Activated CD4-positive, CD25-positive, alpha-beta regulatory T cell treated with anti-CD3 and anti-CD28 coated beads, Interleukin-2, amount 50 U/mL, for 72 hours (primary cell): ENCODE measurements at regions not wholly inside any gene's neighbourhood (a gene's known extent, or its start where the extent isn't known, plus 50 kb on each side); places are given as distances from the start of the nearest gene placed in this dataset.

Source experiments
- DNase-seq: peaks from one replicate; pipeline ENCODE4 v3.0.0; 2021

DNA sequence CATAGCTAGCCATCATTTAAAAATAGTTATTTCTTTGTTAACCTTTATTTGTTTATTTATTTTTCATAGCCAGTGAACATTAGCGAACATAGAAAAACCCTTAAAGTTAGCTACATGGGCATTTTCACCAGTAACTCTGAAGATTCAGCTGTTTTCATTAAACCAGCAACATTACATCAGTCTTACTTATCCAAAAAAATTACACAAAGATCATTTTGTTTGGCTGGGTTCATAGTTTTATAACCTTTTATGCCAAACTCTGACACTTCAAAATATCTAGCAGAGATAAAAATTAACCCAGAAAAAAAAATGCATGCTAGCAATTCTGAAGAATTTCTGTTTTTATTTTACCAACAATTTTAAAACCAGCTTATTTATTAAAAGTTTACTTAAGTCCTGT, 784.1 kb downstream of the PCDH18 start:
- no peak for DNase-seq

DNA sequence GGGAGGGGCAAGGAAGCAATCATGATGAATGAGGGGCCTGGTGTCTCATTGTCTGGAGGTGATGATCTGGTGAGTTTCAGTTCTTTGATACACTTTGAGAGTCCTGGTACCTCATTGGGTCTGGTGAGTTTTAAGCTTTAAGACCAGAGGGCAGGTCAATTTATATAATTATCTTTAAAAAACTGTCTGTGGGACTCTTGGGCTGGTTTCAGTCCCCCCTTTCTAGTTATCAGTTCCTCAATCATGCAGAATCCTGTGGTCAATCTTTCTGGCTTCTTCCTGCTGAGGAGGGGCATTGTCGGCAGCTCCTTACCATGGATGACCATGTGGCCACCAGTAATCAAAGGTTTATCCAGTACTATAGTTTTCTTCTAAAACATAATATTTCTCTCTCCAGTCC, 789.1 kb downstream of the PCDH18 start:
- no peak for DNase-seq

DNA sequence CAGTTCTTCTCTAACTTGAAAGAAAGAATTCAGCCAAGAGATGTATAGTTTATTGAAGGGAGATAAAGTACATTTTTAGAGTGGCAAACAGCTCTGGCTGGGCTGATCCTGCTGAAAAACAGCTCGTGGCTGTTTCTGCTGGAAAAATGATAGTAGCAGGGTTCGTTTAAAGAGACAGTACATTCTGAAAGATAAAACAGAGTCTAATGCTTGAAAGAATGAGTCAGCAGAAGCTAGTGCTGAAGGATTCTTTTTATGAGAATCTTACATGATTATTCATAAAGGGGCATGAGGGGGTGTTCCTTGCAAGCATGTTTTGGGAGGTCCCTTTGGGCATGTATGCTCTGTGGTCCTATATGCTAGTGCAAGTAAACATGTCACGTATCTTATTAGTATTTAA, 790.0 kb downstream of the PCDH18 start:
- DNase-seq: no peak

GRCh38 chr4:136741468-136741867, 790.8 kb downstream of the PCDH18 start:
- no peak for DNase-seq

DNA sequence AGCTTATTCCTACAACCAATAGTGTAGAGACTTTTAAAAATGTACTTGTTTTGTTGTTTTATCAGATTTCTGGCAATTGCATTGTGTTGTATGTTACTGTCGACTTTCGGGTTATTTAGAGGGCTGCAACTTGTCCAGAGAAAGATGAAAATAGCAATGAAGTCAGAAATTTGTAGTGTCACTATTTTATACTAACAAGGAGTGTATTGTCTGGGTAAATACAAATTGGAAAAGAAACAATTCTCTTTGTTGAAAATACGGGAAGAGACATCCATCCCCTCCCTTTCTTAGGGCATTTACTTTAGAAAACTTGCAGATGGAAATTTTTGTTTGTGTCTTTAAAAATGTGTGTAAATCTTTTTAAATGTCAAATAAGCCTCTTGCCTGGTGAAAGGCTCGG, 792.0 kb downstream of the PCDH18 start:
- DNase-seq: no peak

DNA sequence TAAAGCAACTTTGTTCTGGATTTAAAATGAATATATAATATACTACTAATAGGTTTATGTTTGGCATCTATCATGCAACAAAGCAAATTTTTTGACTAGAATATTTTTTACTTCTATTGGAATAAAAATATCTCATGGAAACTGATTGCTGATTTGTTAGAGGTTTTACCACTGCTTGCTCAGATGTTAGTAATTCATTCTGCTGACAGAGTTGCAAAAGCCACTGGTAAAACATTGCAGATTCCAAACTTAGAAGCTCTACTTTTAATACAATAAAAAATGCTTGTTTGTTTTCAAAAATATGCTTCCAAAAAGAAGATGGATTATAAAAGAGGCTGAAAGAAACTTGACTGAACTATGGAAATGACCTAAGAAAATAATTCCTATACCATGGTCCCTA, 795.2 kb downstream of the PCDH18 start:
- DNase-seq: no peak

DNA sequence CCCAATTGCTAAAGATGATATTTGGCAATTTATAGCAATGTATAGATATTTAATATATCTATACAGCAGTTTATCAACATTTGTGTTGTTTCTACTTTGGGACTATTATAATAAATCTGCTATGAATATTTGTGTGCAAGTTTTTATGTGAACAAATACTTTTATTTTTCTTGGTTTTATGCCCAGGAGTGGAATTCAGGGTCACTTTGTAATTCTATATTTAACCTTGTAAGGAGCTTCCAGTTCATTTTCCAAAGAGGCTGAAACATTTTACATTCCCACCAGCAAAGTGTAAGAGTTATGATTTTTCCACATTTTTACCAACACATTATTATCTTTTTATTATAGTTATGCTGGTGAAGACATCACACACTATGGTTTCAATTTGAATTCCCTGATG, 801.3 kb downstream of the PCDH18 start:
- no peak for DNase-seq

GRCh38 chr4:136725286-136726081, 806.8 kb downstream of the PCDH18 start:
- DNase-seq: no peak

DNA sequence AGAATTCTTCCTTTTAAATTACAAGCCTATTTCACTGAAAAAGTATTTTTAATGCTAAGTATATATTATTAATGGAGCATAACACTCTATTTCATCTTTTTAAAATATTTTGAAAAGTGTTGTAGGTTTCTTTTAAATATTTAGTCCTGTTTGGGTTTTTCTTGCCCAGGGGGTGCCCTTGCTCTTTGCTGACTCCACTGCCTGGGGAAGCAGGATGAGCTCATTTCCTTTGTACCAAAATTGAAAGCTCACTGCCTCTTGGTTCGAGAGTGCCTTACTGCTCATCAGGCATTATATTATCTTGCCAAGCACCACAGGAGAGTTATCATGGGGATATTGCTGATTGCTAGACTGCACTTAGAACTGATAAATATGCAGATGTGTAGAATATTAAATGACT, 819.2 kb downstream of the PCDH18 start:
- no peak for DNase-seq

DNA sequence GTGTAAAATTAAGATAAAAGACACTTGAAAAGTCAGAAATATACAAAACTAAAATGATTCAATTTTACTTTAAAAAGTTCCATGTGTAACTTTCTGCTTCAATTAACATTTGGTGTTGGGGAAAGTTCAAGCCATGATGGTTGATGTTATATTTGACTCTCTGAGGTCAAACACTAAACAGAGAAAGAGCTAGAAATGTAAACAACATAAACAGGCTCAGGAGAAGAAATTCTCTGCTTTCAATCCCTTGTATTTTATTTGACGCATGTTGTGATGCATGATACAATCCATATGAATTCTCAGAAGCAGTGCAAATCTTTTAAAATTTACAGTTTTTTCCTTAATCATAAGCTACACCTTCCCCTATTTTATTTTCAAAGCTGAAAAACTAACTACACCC, 822.4 kb downstream of the PCDH18 start:
- DNase-seq: no peak

DNA sequence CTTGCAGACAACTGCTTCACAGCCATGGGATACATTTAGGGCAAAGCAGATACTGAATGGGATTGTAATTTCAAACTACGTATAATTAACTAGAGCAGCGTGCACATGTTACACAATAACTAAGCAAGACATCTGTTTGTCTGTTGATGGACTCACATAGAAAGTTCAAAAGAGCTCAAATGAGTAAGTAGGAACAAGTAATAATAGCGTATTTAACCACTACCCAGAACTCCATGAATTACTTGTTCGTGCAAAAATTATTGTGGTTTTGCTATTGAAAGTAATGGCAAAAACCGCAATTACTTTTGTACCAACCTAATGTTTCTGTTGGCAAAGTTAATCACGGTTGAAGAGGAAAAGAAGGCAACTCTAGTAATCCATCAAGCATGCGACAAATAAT, 825.4 kb downstream of the PCDH18 start:
- DNase-seq: no peak

GRCh38 chr4:136699905-136700304, 832.4 kb downstream of the PCDH18 start:
- DNase-seq: no peak

- DNase-seq: no peak
Observed at GRCh38 chr4:136691607-136692006, 840.7 kb downstream of the PCDH18 start.

GRCh38 chr4:136690360-136690759, 841.9 kb downstream of the PCDH18 start:
- no peak for DNase-seq

DNA sequence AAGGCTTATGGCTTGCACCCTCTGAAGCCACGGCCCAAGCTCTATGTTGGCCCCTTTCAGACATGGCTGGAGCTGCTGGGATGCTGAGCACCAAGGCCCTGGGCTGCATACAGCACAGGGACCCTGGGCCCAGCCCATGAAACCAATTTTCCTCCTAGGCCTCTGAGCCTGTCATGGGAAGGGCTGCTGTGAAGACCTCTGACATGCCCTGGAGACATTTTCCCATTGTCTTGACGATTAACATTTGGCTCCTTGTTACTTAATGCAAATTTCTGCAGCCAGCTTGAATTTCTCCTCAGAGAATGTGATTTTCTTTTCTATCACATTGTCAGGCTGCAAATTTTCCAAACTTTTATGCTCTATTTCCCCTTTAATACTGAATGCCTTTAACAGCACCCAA, 844.7 kb downstream of the PCDH18 start:
- DNase-seq: no peak

- no peak for DNase-seq
Observed at GRCh38 chr4:136687118-136687517, 845.2 kb downstream of the PCDH18 start.

DNA sequence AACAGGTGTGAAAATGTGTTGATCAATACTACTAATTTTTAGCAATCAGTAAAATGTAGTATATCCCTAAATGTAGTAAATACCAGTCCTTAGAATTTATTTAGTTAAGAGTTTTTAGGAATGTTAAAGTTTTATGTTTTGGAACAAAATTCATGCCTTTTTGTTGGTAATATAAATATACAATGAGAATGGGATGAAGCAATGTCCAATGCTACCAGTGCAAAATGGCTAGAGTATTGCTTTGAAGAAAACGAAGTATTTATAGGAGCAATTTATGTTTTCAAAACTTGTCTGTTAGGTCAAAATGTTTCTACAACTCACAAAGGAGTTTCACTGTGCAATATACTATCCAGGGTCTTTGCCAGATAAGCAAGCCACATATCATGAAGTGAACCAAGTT, 851.5 kb downstream of the PCDH18 start:
- DNase-seq: no peak

DNA sequence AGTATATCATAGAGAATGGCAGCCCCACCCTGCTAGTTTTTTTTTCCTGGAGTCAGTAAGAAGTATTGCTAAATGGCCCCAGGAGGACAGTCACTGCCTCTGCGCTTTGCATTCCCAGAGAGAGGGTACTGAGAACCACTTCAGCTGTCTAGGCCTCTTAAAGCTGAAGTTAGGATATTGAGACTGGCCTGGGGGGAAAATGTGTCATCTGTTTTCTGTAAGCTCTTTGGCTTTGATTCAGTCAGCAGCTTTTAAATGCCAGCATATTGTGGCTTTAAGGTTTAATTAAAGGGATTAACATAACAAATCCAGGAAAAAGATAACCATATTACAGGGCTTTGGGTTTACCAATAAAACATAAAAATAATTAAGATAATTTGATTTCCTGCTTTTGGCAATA, 852.0 kb downstream of the PCDH18 start:
- DNase-seq: no peak

GRCh38 chr4:136670265-136670664, 862.0 kb downstream of the PCDH18 start:
- no peak for DNase-seq

DNA sequence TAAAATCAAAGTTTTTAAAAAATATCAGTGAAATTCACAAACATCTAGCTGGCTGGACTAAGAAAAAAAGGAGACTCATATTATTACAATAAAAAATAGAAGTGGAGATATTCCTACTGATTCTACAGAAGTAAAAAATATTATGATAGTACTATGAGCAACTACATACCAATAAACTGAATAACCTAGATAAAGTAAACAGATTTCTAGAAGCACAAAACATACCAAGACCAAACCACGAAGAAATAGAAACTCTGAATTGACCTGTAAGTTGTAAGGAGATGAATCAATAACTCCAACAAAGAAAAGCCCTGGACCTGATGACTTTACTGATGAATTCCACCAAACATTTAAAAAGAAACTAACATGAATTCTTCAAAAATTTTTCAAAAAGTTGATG, 867.3 kb downstream of the PCDH18 start:
- DNase-seq: no peak

GRCh38 chr4:136662539-136662938, 869.8 kb downstream of the PCDH18 start:
- no peak for DNase-seq

DNA sequence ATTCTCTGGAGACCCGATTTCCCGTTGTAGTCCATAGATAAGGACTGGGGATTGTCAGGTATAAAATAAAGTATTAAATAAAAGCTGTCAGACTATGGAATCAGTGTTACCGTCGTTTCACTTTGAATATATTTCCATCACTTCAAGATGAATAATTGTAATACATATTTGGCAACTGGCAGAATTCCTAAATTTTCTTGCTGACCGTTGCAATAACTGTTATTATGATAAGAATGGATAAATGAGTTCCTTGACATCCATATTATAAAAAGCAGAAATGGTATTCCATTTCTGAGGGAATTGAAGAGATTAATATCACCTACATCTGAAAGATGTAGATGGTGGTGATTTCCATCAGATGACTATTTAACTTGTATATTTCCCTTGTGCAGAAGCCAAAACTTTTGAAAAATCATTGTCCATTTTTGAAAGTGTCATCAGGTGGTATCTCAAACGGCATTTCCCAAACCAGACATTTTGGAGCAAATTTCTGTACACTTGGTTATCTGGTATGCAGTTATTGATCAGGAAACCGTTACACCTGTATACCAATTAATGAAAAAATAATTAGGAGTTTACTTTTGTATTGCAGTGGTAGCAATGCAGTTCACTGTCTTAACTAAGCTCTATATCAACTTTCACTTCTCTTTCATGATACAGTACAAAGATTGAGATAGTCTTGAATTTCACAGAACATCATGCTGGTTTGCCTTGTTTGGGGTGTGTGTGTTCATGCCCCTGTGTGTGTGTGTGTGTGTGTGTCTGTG, 878.5 kb downstream of the PCDH18 start:
- DNase-seq: no peak

DNA sequence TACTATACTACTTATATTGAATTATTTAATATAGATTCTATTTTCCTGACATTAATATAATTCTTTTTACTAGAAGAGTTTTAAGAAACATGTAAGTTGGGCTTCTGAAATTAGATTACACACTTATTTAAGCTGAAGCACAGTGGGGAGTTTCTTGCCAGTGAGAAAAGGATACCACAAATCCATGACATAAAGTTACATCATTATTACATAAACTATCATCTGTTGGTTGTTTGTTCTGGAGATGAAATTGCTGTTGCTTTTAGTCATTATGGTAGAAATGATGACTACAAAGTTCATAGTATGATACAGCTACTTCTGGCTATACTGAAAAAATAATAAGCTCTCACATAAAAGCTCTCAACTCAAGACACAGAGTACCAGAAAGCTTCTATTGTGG, 880.4 kb downstream of the PCDH18 start:
- DNase-seq: no peak

- DNase-seq: no peak
Observed at GRCh38 chr4:136651278-136651667, 881.0 kb downstream of the PCDH18 start.
